H9 (cell line): ENCODE measurements at regions not wholly inside any gene's neighbourhood (a gene's known extent, or its start where the extent isn't known, plus 50 kb on each side); places are given as distances from the start of the nearest gene placed in this dataset.

ENCODE experiments used
- DNase-seq: peaks from one replicate; pipeline ENCODE4 v3.0.0-alpha.2; 2017
- H2AFZ ChIP-seq: one replicate; pipeline ENCODE4 v1.6.1; 2013; ENCODE audit warnings: mild to moderate bottlenecking, low read length, control low read depth, moderate library complexity
- H2AK5ac ChIP-seq: 2 replicates; pipeline ENCODE4 v1.6.1; 2013; ENCODE audit warnings: low read length, control low read depth, mixed read lengths; ENCODE audit not compliant: insufficient read length
- H2BK120ac ChIP-seq: one replicate; pipeline ENCODE4 v1.6.1; 2013; ENCODE audit warnings: low read depth, mild to moderate bottlenecking, low read length, control low read depth, inconsistent platforms; ENCODE audit not compliant: poor library complexity, severe bottlenecking
- H2BK12ac ChIP-seq: 2 replicates; pipeline ENCODE4 v1.6.1; 2013; ENCODE audit warnings: low read length, control low read depth, mixed read lengths, low read depth; ENCODE audit not compliant: insufficient read length
- H2BK15ac ChIP-seq: 2 replicates; pipeline ENCODE4 v1.6.1; 2013; ENCODE audit warnings: low read depth, low read length, control low read depth
- H2BK20ac ChIP-seq: one replicate; pipeline ENCODE4 v1.6.1; 2013; ENCODE audit warnings: low read depth, mild to moderate bottlenecking, low read length, control low read depth, inconsistent platforms; ENCODE audit not compliant: poor library complexity, severe bottlenecking
- H2BK5ac ChIP-seq: 2 replicates; pipeline ENCODE4 v1.6.1; 2013; ENCODE audit warnings: low read length, control low read depth, mixed read lengths; ENCODE audit not compliant: insufficient read length
- H3K14ac ChIP-seq: 2 replicates; pipeline ENCODE4 v1.6.1; 2013; ENCODE audit warnings: low read length, control low read depth; ENCODE audit not compliant: insufficient read depth
- H3K18ac ChIP-seq: 2 replicates; pipeline ENCODE4 v1.6.1; 2013; ENCODE audit warnings: low read depth, mild to moderate bottlenecking, mixed read lengths, low read length, control low read depth; ENCODE audit not compliant: insufficient read length
- H3K23ac ChIP-seq: 2 replicates; pipeline ENCODE4 v1.6.1; 2013; ENCODE audit warnings: low read length, control low read depth, mixed read lengths, low read depth; ENCODE audit not compliant: insufficient read length
- H3K23me2 ChIP-seq: 2 replicates; pipeline ENCODE4 v1.6.1; 2013; ENCODE audit warnings: low read depth, mild to moderate bottlenecking, mixed read lengths, low read length, control low read depth; ENCODE audit not compliant: insufficient read length, poor library complexity, severe bottlenecking
- H3K27ac ChIP-seq: 2 replicates; pipeline ENCODE4 v1.5.1; 2013; ENCODE audit warnings: low read length, control low read depth, mixed read lengths, low read depth; ENCODE audit not compliant: insufficient read length
- H3K27me3 ChIP-seq: 2 replicates; pipeline ENCODE4 v1.6.1; 2013; ENCODE audit warnings: low read length, control low read depth, inconsistent platforms; ENCODE audit not compliant: insufficient read depth
- H3K4ac ChIP-seq: 2 replicates; pipeline ENCODE4 v1.6.1; 2013; ENCODE audit warnings: low read depth, mild to moderate bottlenecking, control low read depth, inconsistent platforms, low read length, moderate library complexity
- H3K4me1 ChIP-seq: 2 replicates; pipeline ENCODE4 v1.6.1; 2013; ENCODE audit warnings: low read length, control low read depth, inconsistent platforms; ENCODE audit not compliant: insufficient read depth
- H3K4me2 ChIP-seq: 2 replicates; pipeline ENCODE4 v1.6.1; 2013; ENCODE audit warnings: low read length, control low read depth, mixed read lengths; ENCODE audit not compliant: insufficient read length, insufficient read depth
- H3K56ac ChIP-seq: 2 replicates; pipeline ENCODE4 v1.6.1; 2013; ENCODE audit warnings: low read depth, mild to moderate bottlenecking, mixed read lengths, low read length, control low read depth; ENCODE audit not compliant: insufficient read length
- H3K79me1 ChIP-seq: 2 replicates; pipeline ENCODE4 v1.6.1; 2013; ENCODE audit warnings: low read depth, mild to moderate bottlenecking, moderate library complexity, low read length, control low read depth, inconsistent platforms; ENCODE audit not compliant: insufficient read depth, poor library complexity, severe bottlenecking
- H3K79me2 ChIP-seq: 2 replicates; pipeline ENCODE4 v1.6.1; 2013; ENCODE audit warnings: low read length, control low read depth, inconsistent platforms; ENCODE audit not compliant: insufficient read depth
- H3K9ac ChIP-seq: 2 replicates; pipeline ENCODE4 v1.6.1; 2013; ENCODE audit warnings: low read length, control low read depth, mixed read lengths; ENCODE audit not compliant: insufficient read length; ENCODE audit errors: extremely low read depth
- H3K9me3 ChIP-seq: one replicate; pipeline ENCODE4 v1.6.1; 2013; ENCODE audit warnings: low read depth, low read length, inconsistent platforms; ENCODE audit not compliant: control insufficient read depth
- H3T11ph ChIP-seq: one replicate; pipeline ENCODE4 v1.6.1; 2013; ENCODE audit warnings: mild to moderate bottlenecking, low read length, control low read depth, inconsistent platforms
- H4K20me1 ChIP-seq: one replicate; pipeline ENCODE4 v1.6.1; 2013; ENCODE audit not compliant: control insufficient read depth, insufficient read length, insufficient read depth
- H4K5ac ChIP-seq: 2 replicates; pipeline ENCODE4 v1.6.1; 2013; ENCODE audit warnings: low read depth, mild to moderate bottlenecking, mixed read lengths, low read length, control low read depth; ENCODE audit not compliant: insufficient read length
- H4K8ac ChIP-seq: replicated peaks from 2 replicates; pipeline ENCODE4 v1.6.1; 2013; ENCODE audit warnings: low read length, control low read depth, mixed read lengths, low read depth; ENCODE audit not compliant: insufficient read length
- H4K91ac ChIP-seq: 2 replicates; pipeline ENCODE4 v1.6.1; 2013; ENCODE audit warnings: low read depth, mild to moderate bottlenecking, moderate library complexity, mixed read lengths, low read length, control low read depth; ENCODE audit not compliant: insufficient read length
- H3K27ac Mint-ChIP-seq, 3 experiments: 2 replicates in 2 of 3; 3 replicates in 1 of 3; pipeline ENCODE4 v1.8.0; 2020 to 2021; ENCODE audit warnings: mixed read lengths in 3 of 3, mild to moderate bottlenecking in 1 of 3, moderate library complexity in 1 of 3
- H3K27me3 Mint-ChIP-seq: 2 replicates; pipeline ENCODE4 v1.8.0; 2021; ENCODE audit warnings: low read depth, mild to moderate bottlenecking, moderate library complexity, mixed read lengths
- H3K36me3 Mint-ChIP-seq, 3 experiments: 2 replicates in 2 of 3; 3 replicates in 1 of 3; pipeline ENCODE4 v1.8.0; 2020 to 2021; ENCODE audit warnings: low read depth in 3 of 3, mixed read lengths in 3 of 3; ENCODE audit not compliant: insufficient read depth in 1 of 3
- H3K4me1 Mint-ChIP-seq, 2 experiments: 2 replicates each; pipeline ENCODE4 v1.8.0; 2020; ENCODE audit warnings: mixed read lengths in 2 of 2
- H3K4me3 Mint-ChIP-seq, 2 experiments: 2 replicates in 1 of 2; 3 replicates in 1 of 2; pipeline ENCODE4 v1.8.0; 2020 to 2021; ENCODE audit warnings: mild to moderate bottlenecking in 2 of 2, mixed read lengths in 2 of 2, moderate library complexity in 1 of 2
- H3K9me3 Mint-ChIP-seq, 2 experiments: 2 replicates in 1 of 2; 3 replicates in 1 of 2; pipeline ENCODE4 v1.8.0; 2020; ENCODE audit warnings: mild to moderate bottlenecking in 2 of 2, mixed read lengths in 2 of 2, moderate library complexity in 1 of 2
- WGBS: extraction: QIAGEN DNeasy Blood & Tissue Kit; methylation state at CpG from one replicate; pipeline ENCODE4 v1.1.7; 2013; ENCODE audit warnings: missing lambda C conversion rate, low lambda C conversion rate, mixed read lengths; ENCODE audit not compliant: insufficient read length; ENCODE audit errors: extremely low coverage; 5-methylcytosine and 5-hydroxymethylcytosine counted together
- TF ChIP-seq, protein P1 (sequence below): fragments of 200-600 bp; sonication (generic); conservative IDR thresholded peaks from 3 replicates; pipeline ENCODE4 v1.8.0; 2021; ENCODE audit warnings: antibody characterized with exemption, mild to moderate bottlenecking

DNA sequence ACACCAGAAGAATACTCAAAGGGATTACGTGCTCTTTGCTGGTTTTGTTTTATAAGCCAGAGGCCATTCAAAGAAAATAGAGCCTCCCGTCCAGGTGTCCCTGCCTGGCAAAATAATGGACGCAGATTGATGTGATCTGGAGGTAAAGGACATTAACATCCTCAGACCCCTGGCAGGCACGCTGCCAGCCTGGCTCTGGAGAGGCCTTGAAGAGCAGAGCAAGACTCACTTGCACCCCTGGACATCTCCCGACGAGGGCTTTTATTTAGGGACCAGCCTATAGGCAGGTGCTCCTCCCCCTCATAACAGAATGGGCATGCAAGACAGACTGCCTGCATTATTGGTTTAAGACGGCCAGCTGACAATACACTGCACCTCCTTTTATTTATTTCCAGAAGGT is 291.3 kb downstream of the BCL11A start:
- Histone ChIP-seq H3K4me2 (no peak overlapping the region), H3K4ac (no peak overlapping the region), H3K23me2 (no peaks in the 10 kb centered on the region), H3K79me1 (no peaks in the 10 kb centered on the region), H3K9me3 (no peaks in the 10 kb centered on the region), H3T11ph (no peak overlapping the region), H3K9ac (no peak overlapping the region), H4K8ac (no peak overlapping the region), H3K18ac (no peak overlapping the region), H3K27me3 (no peaks in the 10 kb centered on the region), H2AFZ (no peak overlapping the region), H3K4me1 (no peaks in the 10 kb centered on the region), H2BK15ac (no peak overlapping the region), H2AK5ac (no peak overlapping the region), H4K91ac (no peak overlapping the region), H3K79me2 (no peaks in the 10 kb centered on the region), H4K20me1 (no peaks in the 10 kb centered on the region), H3K14ac (no peak overlapping the region), H2BK20ac (no peak overlapping the region), H3K56ac (no peak overlapping the region), H2BK12ac (no peak overlapping the region), H2BK120ac (no peak overlapping the region), H2BK5ac (no peak overlapping the region), H4K5ac (no peak overlapping the region), H3K27ac (no peak overlapping the region), H3K23ac (no peak overlapping the region)
- Mint-ChIP-seq H3K36me3 (no peaks in the 10 kb centered on the region), H3K27me3 (peaks cover 2% of the 10 kb centered on the region), H3K27ac (no peak overlapping the region), H3K9me3 (peaks cover 0 to 2% of the 10 kb centered on the region in 2 experiments; a peak in 3 of 5 replicates), H3K4me1 (peaks cover 3 to 8% of the 10 kb centered on the region in 2 experiments; a peak in 2 of 4 replicates), H3K4me3 (no peak overlapping the region)
- no CpG with 5 or more reads among the region's 7 CpGs for WGBS
- no peak for DNase-seq
- TF ChIP-seq, protein P1, sequence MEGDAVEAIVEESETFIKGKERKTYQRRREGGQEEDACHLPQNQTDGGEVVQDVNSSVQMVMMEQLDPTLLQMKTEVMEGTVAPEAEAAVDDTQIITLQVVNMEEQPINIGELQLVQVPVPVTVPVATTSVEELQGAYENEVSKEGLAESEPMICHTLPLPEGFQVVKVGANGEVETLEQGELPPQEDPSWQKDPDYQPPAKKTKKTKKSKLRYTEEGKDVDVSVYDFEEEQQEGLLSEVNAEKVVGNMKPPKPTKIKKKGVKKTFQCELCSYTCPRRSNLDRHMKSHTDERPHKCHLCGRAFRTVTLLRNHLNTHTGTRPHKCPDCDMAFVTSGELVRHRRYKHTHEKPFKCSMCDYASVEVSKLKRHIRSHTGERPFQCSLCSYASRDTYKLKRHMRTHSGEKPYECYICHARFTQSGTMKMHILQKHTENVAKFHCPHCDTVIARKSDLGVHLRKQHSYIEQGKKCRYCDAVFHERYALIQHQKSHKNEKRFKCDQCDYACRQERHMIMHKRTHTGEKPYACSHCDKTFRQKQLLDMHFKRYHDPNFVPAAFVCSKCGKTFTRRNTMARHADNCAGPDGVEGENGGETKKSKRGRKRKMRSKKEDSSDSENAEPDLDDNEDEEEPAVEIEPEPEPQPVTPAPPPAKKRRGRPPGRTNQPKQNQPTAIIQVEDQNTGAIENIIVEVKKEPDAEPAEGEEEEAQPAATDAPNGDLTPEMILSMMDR: no peak
